ENCODE measurements at regions not wholly inside any gene's neighbourhood (a gene's known extent, or its start where the extent isn't known, plus 50 kb on each side); places are given as distances from the start of the nearest gene placed in this dataset.

GRCh38 chr10:130519791-130520190, 383.6 kb downstream of the GLRX3 start:
- H3K27me3 Mint-ChIP-seq (ENCODE audit: unreplicated experiment): no peaks in the 10 kb centered on the region
- no peak for DNase-seq
- H3K4me3 Mint-ChIP-seq (ENCODE audit: low read depth, unreplicated experiment): no peak overlapping the region
- BruUV-seq (replicated peaks): no TSS peak
- no peak for TF ChIP-seq CTCF (IDR thresholded peaks at IDR 0.05; ENCODE audit: unreplicated experiment)
- intact Hi-C loops (cut with micrococcal nuclease; ENCODE audit: unreplicated experiment): no loop called here
- H3K9me3 Mint-ChIP-seq (ENCODE audit: low read depth, unreplicated experiment): peaks cover 18% of the 10 kb centered on the region
- CTCF ChIA-PET: no interaction called here
- H3K36me3 Mint-ChIP-seq (ENCODE audit: insufficient read depth, unreplicated experiment): no peaks in the 10 kb centered on the region
- H3K4me1 Mint-ChIP-seq (ENCODE audit: low read depth, unreplicated experiment): no peaks in the 10 kb centered on the region
- no peak overlapping the region for H3K27ac Mint-ChIP-seq (ENCODE audit: unreplicated experiment)

- intact Hi-C loops (cut with micrococcal nuclease; ENCODE audit: unreplicated experiment): no loop called here
- CTCF ChIA-PET: no interaction called here
- no peak for DNase-seq
Observed at GRCh38 chr10:130531312-130531711, 395.1 kb downstream of the GLRX3 start.

GRCh38 chr10:130541090-130541489, 404.9 kb downstream of the GLRX3 start:
- no peaks in the 10 kb centered on the region for H3K27me3 Mint-ChIP-seq (ENCODE audit: unreplicated experiment)

More at GRCh38 chr10:130531312-130531711, 395.1 kb downstream of the GLRX3 start:
- Mint-ChIP-seq H3K36me3 (ENCODE audit: insufficient read depth, unreplicated experiment) (no peaks in the 10 kb centered on the region), H3K27me3 (ENCODE audit: unreplicated experiment) (no peaks in the 10 kb centered on the region), H3K9me3 (ENCODE audit: low read depth, unreplicated experiment) (peaks cover 5% of the 10 kb centered on the region), H3K4me3 (ENCODE audit: low read depth, unreplicated experiment) (no peak overlapping the region), H3K4me1 (ENCODE audit: low read depth, unreplicated experiment) (no peaks in the 10 kb centered on the region), H3K27ac (ENCODE audit: unreplicated experiment) (no peak overlapping the region)
- no TSS peak for BruUV-seq (replicated peaks)
- no peak for TF ChIP-seq CTCF (IDR thresholded peaks at IDR 0.05; ENCODE audit: unreplicated experiment)

GRCh38 chr10:130542761-130543160, 406.6 kb downstream of the GLRX3 start:
- TF ChIP-seq CTCF (IDR thresholded peaks at IDR 0.05; ENCODE audit: unreplicated experiment): no peak
- no TSS peak for BruUV-seq (replicated peaks)
- no peaks in the 10 kb centered on the region for H3K4me1 Mint-ChIP-seq (ENCODE audit: low read depth, unreplicated experiment)
- H3K27me3 Mint-ChIP-seq (ENCODE audit: unreplicated experiment): no peaks in the 10 kb centered on the region
- CTCF ChIA-PET: no interaction called here
- no peak for DNase-seq
- intact Hi-C loops (cut with micrococcal nuclease; ENCODE audit: unreplicated experiment): no loop called here
- H3K36me3 Mint-ChIP-seq (ENCODE audit: insufficient read depth, unreplicated experiment): no peaks in the 10 kb centered on the region
- H3K9me3 Mint-ChIP-seq (ENCODE audit: low read depth, unreplicated experiment): peaks cover 9% of the 10 kb centered on the region
- no peak overlapping the region for H3K27ac Mint-ChIP-seq (ENCODE audit: unreplicated experiment)
- H3K4me3 Mint-ChIP-seq (ENCODE audit: low read depth, unreplicated experiment): no peak overlapping the region

More at GRCh38 chr10:130541090-130541489, 404.9 kb downstream of the GLRX3 start:
- Mint-ChIP-seq H3K4me1 (ENCODE audit: low read depth, unreplicated experiment) (no peaks in the 10 kb centered on the region), H3K4me3 (ENCODE audit: low read depth, unreplicated experiment) (no peak overlapping the region), H3K36me3 (ENCODE audit: insufficient read depth, unreplicated experiment) (no peaks in the 10 kb centered on the region), H3K27ac (ENCODE audit: unreplicated experiment) (no peak overlapping the region), H3K9me3 (ENCODE audit: low read depth, unreplicated experiment) (peaks cover 13% of the 10 kb centered on the region)
- no peak for TF ChIP-seq CTCF (IDR thresholded peaks at IDR 0.05; ENCODE audit: unreplicated experiment)
- DNase-seq: no peak
- intact Hi-C loops (cut with micrococcal nuclease; ENCODE audit: unreplicated experiment): no loop called here
- CTCF ChIA-PET: no interaction called here
- BruUV-seq (replicated peaks): no TSS peak
